LoVo (cell line): ENCODE measurements at regions not wholly inside any gene's neighbourhood (a gene's known extent, or its start where the extent isn't known, plus 50 kb on each side); places are given as distances from the start of the nearest gene placed in this dataset.
"Not testable (repeated sequence)": the region's sequence is repeated elsewhere in the genome, so short reads cannot be mapped to it uniquely, and the experiment has no call there.

Source experiments
- DNase-seq: peaks from one replicate; pipeline ENCODE4 v3.0.0-alpha.2; 2016; ENCODE audit warnings: low spot score

DNA sequence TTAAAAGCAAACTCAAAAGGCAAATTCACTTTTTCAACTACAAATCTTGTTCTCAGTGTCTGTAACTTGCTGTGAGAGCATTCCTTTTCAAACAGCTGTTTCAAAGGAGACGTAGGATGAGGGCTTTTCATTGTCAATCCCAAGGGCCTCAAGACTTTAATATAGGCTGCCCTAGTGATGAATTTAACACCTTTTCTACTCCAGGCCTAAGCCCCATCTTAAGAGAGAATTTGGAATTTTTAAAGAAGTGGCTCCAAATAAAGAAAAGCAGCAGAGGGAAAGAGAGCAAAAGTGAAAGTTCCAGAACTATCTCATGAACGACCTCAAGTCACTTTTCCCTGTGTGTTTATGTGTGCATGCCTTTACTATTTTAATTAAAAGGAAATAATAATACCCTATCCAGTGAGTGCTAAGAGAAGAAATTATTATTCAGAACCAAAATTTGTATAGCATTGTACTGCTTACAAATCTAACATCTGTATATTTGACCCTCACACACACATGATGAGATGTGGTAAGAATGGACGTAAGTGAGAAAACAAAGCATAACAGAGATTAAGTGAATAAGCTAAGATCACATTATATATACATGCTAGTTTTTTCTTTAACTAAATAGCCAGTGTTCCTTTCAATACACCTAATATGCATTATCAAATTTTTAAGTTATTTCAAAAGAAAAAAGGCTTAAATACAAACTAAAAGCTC is 196.4 kb downstream of the VGLL3 start:
- no peak for DNase-seq

DNA sequence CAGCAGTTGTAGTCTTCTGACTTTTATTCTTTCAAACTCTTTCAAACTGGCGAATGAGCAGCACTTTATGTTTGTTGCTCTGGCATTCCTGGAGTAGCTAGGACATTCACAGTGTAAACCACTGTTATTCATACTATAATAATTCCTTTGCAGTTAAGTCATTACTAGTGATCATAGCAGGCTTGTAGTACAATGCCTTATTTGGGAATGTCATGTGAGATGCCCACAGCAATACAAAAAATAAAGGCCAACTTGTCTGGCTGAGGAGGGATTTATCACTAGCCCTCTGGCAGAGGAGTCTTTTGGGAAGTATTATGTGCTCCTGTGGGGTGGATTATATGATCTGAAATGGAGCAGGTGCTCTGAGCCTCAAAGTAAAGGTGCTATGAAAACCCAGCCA is 197.2 kb downstream of the VGLL3 start:
- peak; percentile 58 for DNase-seq

DNA sequence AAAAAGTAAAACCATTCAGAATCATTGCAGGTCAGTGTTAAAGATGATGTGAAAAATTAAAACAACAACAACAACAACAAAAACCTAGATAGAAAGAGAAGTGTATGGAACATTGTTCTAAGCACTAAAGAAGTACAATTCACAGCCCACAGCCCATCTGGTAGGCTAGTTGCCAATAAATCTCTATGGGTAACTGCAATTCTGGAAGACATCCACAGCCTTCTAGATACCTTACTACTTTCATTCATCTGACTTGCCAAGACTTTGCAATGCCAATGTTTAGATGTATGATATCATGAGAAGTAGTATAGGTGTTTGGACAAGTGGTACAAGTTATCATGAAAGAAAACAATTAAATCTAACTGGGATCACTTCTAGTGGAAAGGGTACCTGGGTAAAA is 198.6 kb downstream of the VGLL3 start:
- no peak for DNase-seq

DNA sequence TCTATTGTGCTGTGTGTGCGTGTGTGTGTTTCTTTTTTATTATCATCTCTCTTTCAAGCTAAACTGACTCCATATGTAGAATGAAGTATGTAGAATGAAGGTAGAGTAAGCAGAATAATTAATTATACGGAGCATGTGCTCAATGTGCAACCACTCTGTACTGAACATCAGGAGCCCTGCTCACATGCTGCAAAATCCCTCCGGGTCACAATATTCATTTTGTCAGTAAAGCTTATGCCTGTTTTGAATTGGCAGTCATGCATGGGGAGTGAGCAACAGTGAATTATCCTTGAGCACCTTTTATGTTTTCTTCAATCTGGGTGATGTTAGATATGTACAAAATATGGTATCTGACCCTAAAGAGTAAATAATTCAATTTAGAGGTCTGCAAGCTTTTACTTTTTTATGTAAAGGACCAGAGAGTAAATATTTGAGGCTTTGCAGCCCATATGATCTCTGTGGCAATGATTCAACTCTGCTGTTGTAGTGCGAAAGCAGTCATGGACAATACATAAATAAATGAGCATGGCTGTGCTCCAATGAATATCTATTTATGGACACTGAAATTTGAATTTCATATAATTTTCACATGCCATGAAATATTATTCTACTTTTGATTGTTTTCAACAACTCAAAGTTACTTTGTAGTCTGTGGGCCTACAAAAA is 199.9 kb downstream of the VGLL3 start:
- DNase-seq: no peak

DNA sequence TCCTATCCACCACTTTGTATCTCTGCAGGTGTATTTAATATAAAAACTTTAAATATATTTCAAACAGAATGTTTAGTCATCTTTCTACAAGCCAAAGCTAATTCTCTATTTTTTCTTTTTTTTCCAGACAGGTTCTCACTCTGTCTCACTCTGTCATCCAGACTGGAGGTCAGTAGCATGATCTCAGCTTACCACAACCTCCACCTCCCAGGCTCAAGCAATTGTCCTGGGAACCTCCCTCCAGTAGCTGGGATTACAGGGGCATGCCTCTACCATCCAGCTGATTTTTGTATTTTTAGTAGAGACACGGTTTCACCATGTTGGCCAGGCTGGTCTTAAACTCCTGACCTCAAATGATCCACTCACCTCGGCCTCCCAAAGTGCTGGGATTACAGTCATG is 202.6 kb downstream of the VGLL3 start:
- no peak for DNase-seq

DNA sequence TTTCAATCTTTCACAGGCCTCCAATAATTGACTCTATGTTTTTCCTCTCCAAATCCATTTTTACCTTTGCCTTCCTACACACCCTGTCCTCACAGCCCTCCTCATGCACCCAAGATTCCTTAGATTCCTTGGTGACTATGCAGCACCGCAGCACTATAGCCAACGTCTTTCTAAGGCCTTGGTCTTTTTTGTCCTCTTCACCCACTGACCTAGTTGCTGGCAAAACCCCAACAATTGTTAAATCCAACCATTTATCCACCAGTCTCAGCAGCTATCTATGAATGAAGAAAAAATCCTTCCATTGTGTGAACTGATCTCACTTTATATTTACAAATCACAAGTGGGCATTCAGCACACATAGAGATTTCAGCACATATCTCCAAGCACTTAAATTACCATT is 203.9 kb downstream of the VGLL3 start:
- DNase-seq: peak; percentile 7

DNA sequence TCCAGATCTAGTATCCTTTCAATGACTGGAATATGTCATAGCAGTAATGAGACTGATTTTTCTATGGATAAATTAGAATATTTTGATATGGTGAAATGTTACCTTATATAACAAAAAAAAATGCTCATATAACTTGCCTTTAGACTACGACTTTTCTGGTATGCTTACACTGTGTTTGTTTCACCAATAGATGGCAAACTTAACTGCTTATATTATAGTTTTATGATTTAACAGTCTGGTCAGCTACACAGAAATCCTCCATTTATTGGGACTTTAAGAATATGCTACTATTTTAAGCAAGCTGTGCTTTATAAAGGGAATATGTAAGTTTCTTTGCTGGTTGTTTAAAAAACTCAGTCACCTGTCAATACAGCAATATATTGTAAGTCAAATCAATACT is 205.6 kb downstream of the VGLL3 start:
- DNase-seq: no peak

DNA sequence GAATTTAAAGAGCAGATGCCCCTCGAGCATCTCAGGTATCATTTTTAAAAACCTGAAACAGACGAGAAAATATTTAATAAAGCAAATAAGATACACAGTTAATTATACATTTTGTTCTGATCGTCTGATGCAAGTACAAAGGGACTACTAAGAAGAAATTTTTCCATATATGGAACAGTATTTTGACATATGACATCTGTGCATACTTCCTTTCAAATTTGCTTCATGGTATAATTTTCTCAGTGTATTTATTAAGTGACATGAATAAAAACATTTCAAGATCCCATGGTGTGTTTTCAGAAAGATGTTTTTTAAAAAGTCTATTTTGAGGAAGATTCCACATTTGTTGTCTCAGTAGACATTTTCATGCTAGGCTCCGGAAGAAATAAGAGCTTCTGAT is 208.1 kb downstream of the VGLL3 start:
- no peak for DNase-seq

DNA sequence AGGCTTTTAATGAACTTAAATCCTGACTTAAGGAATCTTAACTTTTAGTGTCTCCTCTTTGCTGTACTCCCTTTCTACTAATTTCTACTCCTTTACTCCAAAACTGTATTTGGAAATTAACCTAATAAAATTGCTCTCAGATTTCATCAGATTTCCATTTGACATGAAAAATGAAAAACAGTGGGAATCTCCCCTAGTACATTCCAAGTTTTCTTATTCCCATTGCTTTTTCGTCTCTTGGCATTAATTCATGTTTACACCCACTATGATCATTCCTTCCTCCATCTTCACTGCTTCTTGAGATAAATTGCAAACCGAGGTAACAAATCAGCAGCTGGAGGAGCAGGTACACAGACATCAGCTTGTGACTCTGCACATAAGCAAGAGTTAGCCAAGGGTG is 208.7 kb downstream of the VGLL3 start:
- no peak for DNase-seq

DNA sequence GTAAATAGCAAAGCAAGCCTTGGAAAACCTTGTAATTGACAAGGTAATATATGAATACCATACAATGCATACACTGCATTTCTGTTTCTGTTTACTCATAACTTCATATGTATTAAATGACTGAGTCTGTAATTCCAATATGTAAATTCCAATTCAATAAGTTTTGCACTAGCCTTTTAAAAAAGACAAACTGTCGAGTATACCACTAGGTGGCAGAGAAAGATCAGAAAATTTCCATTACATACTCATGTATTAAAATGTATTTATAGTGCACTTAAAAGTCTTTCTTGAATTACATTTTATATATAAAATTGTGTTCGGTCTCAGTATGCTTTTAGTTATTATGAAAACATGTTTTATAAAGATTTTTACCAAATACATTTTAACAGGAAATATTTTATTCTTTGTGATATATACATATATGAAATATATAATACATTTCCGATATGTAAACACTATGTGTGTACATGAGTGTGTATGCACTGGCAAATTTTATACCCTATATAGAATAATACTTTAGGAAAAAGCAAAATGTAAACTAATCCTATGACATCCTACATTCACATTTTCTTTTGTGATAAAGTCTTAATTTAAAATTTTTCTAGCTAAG is 216.8 kb downstream of the VGLL3 start:
- DNase-seq: peak; percentile 41

DNA sequence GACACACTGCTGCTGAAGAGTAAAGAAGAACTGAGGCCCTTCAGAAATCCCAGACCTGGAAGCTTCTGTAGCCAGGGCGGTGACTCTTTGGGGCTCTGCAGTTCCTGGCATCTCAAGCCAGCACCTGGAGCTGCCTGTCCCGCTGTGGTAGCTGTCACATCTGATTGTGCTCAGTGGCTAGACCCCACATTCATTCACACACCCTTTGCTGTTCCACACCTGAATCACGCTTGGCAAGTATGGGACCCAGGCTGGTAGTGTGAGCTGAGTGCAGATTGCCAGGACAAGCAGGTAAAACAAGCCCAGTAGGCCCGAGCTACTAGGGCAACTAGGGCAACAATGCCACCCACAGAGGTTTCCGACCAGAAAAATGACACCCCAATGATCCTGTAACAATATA is 218.2 kb downstream of the VGLL3 start:
- DNase-seq: no peak

DNA sequence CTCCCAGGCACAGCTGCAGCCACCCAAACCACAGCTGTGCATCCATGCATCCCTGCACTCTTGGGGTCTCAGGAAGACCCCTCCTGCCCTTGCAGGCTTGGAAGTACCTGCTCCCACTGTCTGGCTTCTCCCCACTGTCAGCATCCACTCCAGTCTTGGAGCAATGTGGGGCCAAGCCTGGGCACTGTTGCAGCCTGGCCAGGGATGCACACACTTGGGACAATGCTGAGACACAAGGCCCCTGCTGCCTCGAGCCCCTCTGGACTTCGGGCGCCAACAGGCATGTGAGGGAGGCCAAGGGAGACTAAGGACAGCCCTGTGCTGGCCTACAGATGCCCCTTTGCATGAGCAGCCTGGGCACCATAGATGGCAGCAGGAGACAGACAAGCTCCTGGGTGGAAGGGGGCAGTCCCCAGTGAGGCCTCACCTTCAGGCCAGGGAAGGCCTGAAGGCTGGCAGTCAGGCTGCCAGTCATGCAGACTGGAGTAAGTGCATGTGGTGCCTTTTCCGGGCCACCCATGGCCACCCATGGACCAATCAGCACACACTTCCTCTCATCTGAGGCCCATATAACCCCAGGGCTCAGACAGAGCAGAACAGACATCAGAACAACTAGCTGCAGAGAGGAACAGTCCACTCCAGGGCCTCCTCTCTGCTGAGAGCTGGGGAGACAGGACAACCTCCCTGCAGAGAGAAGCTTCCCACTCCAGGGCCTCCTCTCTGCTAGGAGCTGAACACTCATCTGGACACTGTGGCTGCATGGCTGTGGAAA is 219.0 kb downstream of the VGLL3 start:
- DNase-seq: no peak

DNA sequence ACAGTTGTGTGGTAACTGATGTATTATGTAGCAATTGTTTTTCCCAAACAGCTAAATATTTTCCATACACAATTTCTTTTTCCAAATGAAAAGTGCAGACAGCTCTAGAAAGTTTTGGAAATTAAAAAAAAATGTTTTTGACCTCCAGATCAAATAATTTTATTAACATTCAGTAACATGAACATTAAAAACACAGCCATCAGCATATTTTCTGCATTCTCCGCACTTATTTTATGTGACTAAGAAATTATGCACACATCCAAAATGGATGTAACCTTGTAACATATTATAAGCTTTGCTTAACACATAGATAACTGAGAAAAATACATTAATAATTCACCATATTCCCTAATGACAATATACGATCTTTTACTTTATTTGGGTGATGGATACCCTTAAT is 224.6 kb downstream of the VGLL3 start:
- DNase-seq: no peak

DNA sequence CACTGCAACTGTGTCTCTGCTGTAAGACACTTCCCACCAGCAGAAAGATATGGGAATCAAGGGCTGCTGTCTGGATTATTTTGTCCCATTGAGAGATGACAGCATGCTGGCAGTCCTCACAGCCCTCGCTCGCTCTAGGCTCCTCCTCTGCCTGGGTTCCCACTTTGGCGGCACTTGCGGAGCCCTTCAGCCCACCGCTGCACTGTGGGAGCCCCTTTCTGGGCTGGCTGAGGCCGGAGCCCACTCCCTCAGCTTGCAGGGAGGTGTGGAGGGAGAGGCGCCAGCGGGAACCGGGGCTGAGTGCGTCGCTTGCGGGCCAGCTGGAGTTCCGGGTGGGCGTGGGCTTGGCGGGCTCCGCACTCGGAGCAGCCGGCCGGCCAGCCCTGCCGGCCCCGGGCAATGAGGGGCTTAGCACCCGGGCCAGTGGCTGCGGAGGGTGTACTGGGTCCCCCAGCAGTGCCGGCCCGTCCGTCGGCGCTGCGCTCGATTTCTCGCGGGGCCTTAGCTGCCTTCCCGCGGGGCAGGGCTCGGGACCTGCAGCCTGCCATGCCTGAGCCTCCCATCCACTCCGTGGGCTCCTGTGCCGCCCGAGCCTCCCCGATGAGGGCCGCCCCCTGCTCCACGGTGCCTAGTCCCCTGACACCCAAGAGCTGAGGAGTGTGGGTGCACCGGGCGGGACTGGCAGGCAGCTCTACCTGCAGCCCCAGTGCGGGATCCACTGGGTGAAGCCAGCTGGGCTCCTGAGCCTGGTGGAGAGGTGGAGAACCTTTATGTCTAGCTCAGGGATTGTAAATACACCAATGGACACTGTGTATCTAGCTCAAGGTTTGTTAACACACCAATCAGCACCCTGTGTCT is 233.4 kb downstream of the VGLL3 start:
- DNase-seq: not testable (repeated sequence)

DNA sequence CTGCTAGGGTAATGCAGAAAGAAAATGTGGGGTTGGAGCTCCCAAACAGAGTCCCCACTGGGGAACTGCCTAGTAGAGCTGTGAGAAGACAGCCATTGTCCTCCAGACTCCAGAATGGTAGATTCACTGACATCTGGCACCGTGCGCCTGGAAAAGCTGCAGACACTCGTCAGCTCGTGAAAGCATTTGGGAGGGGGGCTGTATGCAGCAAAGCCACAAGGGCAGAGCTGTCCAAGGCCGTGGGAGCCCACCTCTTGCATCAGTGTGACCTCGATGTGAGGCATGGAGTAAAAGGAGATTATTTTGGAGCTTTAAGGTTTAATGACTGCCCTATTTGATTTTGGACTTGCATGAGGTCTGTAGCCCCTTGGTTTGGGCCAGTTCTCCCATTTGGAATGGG is 242.9 kb downstream of the VGLL3 start:
- no peak for DNase-seq

DNA sequence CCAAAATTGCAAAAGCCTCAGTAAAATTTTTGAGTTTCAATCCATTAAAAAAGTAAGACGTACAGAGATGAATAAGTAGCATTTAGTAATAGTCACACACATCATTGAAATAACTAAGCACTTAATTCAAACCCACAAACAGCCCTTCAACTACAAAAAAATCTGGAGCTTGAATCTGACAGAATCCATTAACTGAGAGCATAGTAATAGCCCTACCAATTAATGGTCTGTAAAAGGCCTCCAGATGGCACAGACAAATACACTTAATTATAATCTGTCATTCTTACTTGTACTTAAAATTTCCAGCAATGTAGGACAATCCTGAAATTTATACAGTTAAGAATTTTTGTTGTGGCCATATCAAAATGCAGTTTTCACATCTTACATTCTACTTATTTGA is 246.9 kb downstream of the VGLL3 start:
- no peak for DNase-seq

DNA sequence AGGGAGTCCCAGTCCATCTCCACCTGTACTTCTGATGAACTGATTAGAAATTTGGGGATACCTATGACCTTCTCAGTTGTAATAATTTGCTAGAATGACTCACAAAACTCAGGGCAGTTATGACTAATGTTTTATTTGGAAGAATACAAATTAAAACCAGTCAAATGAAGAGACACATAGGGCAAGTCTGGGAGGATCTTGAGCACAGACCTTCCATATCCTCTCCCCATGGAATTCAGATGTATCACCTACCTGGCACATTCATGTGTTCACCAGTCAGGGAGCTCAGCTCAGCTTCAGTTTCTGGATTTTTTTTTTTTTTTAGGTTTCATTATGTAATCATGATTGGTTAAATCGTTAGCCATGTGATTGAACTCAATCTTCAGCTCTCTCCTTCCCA is 247.7 kb downstream of the VGLL3 start:
- DNase-seq: no peak

DNA sequence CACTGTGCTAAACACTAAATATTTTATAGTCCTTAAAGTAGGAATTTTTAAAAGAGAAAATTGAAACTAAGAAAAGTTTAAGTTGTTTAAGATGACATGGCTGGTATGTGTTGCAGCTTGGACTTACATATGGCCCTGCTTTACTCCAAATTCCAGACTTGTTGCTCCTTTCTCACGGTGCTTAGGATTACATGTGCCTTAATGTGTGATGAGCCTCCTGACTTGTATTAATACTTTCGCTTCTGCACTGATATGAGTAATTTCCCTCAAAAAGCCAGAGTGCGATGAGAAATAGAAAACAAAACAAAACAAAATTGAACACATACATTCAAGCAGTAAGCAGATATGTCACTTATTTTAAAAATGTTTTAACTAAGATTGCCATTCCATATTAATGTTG is 250.2 kb downstream of the VGLL3 start:
- no peak for DNase-seq

DNA sequence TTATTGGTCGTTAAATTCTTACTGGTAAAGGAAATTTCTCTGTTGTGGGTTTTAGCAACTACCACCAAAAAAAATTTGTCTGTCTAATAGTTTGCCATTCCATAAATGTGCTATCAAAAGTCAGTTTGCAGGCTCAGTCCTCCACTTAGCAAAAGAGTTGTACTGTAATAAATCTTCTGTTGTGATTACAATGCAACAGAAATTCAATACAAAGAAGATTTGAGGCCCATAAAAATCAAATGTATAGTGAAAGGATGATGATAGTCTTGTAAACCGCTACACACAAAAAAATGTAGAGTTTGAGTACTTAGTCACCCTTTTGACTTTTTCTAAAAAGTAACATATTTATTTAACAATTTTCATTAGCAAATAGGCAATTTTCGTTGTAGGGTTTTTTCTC is 251.7 kb downstream of the VGLL3 start:
- no peak for DNase-seq

DNA sequence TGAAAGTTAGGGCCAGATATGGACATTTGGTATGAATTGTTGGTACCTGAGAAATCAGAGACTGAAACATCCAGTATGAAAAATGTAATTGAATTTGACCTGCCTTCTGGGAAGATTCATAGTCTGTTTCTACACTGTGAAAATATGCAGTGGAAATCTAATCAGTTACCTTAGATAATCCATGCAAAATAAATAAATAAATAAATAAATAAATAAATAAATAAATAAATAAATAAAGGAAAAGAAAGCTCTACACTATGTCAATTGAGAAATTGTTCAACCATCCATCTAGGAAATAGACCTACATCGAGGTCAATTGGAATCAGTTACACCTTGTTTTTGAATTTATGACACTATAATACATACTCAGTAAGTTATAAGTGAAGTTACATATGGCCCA is 252.3 kb downstream of the VGLL3 start:
- DNase-seq: no peak

DNA sequence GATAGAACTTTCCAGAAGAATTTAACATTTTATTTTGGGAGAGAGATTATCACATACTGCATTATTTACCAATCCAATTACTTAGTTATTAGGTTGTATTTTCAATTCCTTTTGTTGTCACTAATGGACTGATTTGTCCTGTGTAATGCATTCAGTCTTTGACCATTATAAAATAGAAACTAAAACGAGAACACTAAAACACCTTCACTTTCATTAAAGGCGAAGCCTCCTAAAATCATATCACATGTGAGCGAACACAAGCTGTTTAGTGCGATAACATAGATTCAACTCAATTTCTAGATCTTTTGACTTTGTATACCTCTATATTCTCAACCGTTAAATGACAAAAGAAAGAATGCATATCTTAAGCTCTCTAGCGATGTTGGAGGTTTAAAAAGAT is 253.4 kb downstream of the VGLL3 start:
- DNase-seq: no peak

DNA sequence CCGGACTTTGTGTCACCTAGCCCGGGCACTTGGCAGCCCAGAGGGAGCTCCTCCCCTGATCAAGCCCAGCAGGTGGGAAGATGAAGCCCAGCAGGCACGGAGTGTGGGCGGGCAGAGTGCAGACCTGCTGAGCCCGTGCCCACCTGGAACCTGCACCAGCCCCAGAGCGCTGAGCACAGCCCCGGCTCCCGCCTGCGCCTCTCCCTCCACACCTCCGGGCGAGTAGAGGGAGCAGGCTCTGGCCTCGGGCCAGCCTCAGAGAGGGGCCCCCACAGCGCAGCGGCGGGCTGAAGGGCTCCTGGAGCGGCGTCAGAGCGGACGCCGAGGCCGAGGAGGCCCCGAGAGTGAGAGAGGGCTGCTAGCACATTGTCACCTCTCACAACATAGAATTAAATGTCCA is 257.7 kb downstream of the VGLL3 start:
- DNase-seq: no peak
